Head of caudate nucleus (tissue), 42 donors: ENCODE measurements at regions not wholly inside any gene's neighbourhood (a gene's known extent, or its start where the extent isn't known, plus 50 kb on each side); places are given as distances from the start of the nearest gene placed in this dataset.
"Not testable (repeated sequence)": the region's sequence is repeated elsewhere in the genome, so short reads cannot be mapped to it uniquely, and the experiment has no call there.

Experiments used
- DNase-seq, 42 donors: peaks; one replicate each; pipeline versions ENCODE4 v3.0.0 to v3.0.0-alpha.2; 2020 to 2021; ENCODE audit warnings: mixed read lengths in 7 of 42
- intact Hi-C: fragments of 100-400 bp; cut with DNase I; formaldehyde crosslinking; loops from one replicate; pipeline ENCODE4 v1.15.0; 2022

DNA sequence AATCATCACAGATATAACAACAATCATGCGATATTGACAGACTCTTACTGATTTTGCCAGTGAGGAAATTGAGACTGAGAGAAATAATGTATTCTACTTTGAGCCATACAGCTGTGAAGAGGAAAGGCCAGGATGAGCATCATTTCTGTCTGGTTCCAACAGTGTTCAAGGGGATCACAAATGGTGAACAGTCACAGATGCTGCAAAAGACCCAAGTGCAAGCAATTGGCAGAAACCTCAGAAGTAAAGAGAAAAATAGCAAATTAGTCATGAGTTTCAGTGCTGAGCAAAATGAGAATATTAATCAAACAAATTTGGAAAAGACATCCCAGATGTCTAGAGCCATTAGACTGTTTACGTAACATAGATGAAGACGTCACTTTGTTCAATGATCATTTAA is 114.1 kb downstream of the RAB38 start:
- DNase-seq, result no peak
- intact Hi-C loops, result no loop called here

DNA sequence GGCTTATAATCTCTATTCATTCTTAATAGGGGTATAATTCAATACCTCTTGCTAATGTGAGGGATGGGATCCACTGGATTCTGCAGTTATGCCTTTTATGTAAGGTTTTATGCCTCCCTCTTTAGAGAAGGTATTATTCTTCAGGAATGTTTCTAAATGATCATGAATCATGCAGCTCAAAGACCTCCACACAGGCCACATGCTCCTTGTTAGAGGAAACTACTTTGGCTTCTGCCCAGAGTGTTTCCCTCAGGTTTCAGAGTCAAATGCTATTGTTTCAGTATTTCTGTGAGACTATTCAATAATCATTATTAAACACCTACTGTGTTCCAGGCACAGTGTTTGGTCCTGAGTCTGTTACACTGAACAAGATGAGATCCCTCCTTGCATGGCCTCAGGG is 115.9 kb downstream of the RAB38 start:
- intact Hi-C loops, result no loop called here
- DNase-seq, result no peak

DNA sequence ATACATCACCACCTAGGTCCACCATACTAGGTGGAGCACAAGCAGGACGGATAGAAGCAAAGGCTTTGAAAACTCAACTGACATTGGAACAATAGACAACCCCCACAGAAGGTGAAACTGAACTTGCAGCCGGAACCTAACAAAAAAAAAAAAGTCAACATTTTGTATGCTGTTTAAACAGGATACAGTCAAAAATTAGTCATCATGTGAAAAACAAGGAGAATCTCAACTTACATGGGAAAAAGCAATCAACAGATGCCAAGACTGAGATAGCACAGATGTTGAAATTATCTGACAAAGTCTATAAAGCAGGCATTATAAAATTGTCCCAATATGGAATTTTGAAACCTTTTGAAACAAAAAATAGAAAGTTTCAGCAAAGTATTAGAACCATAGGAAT is 123.8 kb downstream of the RAB38 start:
- intact Hi-C loops, result no loop called here
- no peak for DNase-seq

DNA sequence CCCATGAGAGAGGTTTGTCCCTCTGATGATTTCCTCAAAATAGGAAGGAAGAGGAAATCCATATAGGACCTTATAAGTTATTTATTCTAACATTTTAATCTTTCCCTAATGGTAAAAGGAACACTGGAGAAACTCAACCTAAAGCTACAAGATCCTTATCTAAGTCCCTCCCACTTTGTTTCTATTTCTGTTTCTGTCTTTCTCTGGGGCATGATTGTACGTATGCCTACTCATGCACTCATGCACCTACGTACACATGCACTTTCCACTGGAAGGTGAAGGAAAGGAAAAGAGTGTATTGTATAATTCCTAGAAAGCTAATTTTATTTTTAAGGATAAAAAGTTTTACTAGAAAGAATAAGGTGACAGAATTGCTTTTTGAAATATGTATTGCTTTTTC is 125.0 kb downstream of the RAB38 start:
- intact Hi-C loops, result no loop called here
- DNase-seq, result peak in 5 of 42 donors; percentile 12 to 43 (median 20)

DNA sequence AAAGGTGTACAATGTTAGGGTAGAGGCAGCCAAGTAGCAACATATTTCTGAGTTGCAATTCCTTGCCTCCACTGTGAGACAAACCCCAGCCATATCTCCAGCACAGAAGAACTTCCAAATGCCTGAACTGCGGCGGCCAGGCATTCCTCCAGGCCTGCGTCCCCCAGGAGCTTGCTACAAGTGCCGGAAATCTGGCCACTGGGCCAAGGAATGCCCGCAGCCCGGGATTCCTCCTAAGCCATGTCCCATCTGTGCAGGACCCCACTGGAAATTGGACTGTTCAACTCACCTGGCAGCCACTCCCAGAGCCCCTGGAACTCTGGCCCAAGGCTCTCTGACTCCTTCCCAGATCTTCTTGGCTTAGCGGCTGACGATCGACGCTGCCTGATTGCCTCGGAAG is 130.0 kb downstream of the RAB38 start:
- DNase-seq, intact Hi-C loops: not testable (repeated sequence)

DNA sequence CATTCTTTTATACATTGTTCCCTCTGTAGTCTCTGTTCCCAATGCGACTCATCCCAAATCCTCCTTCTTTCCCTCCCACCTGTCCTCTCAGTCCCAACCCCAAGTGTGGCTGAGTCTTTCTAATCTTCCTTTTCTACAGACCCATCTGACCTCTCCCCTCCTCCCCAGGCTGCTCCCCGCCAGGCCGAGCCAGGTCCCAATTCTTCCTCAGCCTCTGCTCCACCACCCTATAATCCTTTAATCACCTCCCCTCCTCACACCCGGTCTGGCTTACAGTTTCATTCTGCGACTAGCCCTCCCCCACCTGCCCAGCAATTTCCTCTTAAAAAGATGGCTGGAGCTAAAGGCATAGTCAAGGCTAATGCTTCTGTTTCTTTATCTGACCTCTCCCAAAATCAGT is 130.6 kb downstream of the RAB38 start:
- DNase-seq, intact Hi-C loops: not testable (repeated sequence)

DNA sequence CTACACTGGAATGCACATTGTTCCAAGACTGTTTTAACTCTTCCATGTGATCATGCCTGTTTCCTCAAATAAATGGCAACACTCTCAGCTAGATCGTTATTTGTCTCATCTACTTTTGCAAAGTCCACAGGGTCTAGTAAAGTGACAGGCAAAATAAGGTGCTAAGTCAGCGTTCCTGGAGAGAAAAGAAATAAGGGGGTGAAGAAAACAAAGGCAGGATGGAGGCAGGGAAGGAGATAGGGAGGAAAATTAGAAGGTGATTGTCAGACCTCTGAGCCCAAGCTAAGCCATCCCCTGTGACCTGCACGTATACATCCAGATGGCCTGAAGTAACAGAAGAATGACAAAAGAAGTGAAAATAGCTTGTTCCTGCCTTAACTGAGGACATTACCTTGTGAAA is 132.1 kb downstream of the RAB38 start:
- DNase-seq, result no peak
- intact Hi-C loops, result no loop called here

DNA sequence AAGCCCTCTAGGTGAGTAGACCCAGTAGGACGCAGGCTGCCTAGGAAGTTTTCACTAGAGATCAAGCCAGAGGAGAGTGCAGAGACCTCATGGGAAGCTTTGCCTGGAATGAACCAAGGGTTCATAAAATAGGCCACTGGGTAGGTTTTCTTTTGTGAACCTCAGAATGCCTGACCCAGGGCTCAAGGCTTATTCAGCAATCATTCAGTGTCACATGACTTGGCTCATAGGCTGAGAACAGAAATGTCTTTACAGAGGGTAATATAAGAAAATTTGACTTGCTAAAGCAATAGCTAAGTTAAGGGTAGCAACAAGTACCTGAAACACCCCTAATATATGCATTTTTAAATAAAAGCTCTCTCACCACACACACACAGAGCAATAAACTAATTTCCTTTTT is 132.6 kb downstream of the RAB38 start:
- intact Hi-C loops, result no loop called here

DNA sequence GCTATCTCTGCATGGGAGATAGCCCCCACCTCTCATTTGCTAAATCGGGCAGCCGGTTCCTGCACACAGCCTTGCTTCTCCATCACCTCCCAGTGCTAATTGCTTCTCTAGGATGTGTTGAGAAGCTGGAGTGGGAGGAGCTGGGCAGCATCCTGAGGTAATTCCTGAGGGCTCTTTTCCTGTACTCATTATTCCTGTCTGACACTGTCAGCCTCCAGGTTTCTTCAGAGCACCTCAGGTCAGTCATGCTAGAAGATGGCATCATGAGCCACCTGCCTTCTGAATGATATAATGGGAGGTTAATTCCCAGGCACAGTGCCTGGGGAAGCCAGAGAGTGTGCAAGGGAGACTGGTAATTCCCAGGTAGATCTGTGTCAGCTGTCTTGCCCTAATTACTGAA is 133.0 kb downstream of the RAB38 start:
- DNase-seq, result no peak
- intact Hi-C loops, result no loop called here

More for the DNA sequence above, 132.6 kb downstream of the RAB38 start:
- DNase-seq, result no peak

DNA sequence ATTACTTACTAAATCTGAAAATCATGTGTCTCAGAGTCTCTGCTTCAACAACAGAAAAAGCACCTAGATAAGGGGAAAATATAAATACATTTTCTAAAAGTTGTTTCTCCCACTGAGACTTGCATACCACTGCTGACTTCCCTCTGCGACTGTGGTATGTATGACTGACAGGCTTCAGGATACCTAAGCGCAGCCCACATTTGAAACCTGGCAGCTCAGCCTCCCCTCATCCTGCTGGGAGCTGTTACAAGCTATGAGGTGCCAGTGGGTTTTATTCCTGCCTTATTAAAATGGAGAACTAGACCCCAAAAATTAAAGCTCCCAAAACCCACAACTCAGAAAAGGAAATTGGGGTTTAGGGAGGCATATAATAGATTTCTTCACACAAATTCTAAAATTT is 133.6 kb downstream of the RAB38 start:
- no peak for DNase-seq
- intact Hi-C loops, result no loop called here

DNA sequence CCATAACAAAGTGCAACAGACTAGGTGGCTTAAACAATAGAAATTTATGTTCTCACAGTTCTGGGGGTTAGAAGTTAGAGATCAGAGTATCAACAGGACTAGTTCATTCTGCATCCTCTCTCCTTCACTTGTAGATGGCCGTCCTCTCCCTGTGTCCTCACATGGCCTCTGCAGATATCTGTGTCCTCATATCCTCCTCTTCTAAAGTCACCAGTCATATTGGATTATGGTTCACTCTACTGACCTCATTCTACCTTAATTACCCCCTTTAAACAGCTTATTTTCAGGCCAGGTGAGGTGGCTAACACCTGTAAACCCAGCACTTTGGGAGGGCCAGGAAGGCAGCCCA is 135.1 kb downstream of the RAB38 start:
- intact Hi-C loops, result no loop called here
- DNase-seq, result no peak

DNA sequence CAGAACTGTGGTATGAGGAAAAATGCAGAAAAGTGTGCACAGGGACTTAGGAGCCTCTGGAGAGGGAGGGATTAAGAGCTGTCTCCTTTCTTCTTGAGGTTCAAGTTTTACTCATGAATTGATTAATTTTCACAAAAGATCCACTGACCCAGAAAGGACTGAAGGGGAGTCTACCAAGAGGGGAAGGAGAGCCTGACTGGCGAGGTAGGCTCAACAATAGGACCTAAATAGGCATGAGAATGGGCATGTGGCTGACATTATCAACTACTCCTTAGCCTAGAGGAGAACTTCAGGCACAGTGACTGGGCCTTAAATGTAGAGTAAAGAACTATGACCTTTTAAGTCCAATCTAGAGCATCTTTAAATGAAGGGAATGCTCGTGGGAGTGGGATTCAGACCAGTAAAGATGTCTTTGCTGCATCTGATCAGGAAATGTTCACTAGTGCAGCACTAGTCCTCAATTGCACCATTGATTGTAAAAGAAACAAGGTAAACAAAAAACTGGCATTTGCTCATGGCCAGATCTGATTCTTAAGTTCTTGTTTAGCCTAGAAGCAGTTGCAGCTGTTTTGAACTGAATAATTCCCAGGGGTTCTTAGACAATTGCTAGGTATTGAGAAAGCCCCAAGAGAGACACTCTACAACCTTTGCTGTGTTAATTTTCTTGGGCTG is 135.6 kb downstream of the RAB38 start:
- intact Hi-C loops, result no loop called here
- DNase-seq, result no peak

DNA sequence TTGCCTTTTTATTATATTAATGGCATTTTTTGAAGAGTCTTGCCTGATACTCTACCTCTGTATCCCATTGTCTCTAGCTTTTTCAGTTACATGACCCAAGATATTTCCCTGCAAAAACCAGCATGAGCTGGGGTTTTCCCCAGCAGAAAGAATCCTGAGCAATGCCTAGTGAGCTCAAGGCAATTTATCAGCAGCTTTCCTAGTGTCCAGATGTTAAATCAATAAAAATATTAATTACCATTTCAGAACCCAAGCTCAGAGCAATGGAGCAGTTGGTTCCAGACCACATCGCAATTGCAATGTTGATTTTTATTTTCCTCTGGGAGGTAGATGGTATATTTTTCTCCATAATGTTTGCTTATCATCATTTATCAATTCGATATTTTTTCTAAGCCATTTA is 137.2 kb downstream of the RAB38 start:
- intact Hi-C loops, result no loop called here
- no peak for DNase-seq

DNA sequence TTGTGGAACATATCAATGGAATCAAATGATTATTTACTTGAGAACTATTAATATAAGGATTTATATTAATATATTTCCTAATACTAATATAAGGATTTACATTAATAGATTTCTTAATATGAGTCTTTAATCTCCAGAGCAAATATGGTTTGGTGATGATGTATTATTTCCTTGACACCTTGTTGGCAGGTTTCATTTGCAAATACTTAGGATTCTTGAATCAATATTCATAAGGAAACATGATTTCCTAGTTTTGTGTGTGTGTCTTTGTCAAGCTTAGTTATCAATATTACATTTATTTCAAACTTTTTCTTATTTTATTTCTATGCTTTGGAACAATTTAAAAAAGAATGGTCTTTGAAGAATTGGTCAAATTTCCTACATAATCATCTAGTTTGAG is 138.5 kb downstream of the RAB38 start:
- no peak for DNase-seq
- intact Hi-C loops, result no loop called here

DNA sequence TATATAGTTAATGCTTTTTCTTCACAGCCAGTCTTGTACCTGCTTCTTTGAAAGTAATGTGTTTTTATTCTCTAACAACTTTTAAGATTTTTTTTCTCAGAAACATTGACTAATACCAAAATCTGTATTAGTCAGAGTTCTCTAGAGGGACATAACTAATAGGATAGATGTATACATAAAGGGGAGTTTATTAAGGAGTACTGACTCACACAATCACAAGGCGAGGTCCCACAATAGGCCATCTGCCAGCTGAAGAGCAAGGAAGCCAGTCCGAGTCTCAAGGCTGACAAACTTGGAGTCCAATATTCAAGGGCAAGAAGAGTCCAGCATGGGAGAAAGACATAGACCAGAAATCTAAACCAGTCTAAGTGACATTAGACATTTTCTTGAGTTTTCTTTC is 140.0 kb downstream of the RAB38 start:
- intact Hi-C loops, result no loop called here
- no peak for DNase-seq

DNA sequence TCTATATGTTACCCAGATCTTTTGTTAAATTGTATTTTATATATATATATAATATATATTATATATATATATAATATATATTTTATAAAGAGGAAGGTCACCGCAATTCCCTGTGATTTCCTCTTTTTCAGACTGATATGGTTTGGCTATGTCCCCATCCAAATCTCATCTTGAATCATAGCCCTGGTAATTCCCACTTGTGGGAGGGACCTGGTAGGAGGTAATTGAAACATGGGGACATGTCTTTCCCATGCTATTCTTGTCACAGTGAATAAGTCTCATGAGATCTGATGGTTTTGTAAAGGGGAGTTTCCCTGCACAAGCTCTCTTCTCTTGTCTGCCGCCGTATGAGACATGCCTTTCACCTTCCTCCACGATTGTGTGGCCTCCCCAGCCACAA is 157.6 kb downstream of the RAB38 start:
- DNase-seq, result no peak
- intact Hi-C loops, result no loop called here

DNA sequence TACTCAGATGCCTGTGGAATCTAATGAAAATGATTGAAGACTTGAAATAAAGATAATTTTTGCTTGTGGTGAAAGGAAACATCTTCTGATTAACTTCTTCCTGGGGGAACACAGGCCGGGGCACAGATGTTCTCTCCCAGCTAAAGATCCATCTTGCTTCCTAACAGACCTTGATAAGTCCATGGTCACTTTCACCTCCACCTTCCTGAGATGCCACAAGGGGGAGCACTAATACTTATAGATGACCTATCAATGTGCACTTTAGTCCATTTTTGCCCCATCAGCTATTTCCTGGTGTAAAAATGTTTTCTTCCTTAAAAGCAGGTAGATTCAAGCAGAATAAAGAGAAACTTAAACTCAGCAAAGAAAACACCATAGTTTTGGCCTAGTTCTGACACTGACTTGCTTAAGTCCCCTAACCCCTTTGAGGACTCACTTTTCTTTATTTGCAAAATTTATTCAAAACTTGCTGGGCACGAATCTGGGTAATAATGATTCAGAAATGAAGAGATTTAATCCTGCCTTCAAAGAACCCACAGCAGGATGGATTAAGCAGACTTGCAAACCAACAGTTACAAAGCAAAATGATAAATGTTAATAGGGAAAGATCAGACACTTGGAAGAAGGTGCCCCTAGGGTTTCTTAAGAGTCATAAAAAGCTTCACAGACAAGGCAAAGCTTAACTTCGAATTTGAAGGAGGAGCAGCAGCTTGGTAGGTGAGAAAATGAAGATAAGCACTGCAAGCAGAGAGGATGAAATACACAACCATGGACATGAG is 158.7 kb downstream of the RAB38 start:
- intact Hi-C loops, result no loop called here
- DNase-seq, result peak in 41 of 42 donors; percentile 9 to 84 (median 62)

DNA sequence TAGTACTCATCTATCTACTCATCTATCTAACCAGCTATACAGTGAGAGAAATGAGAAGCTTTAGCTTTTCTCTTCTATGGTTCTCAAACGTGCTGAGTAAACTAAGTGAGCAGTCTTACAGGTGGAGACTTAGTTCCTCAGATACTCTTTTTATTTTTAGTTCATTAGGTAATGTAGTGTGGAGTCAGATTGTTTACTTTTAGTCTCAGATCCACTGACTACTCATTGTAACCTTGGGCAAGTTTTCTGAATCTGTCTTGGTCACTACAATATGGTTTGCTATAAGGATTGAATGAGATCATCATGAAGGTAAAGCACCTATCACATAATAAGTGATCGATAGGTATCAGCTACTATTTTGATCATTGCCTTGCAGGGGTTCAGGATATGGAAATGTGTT is 160.1 kb downstream of the RAB38 start:
- intact Hi-C loops, result no loop called here
- DNase-seq, result no peak

DNA sequence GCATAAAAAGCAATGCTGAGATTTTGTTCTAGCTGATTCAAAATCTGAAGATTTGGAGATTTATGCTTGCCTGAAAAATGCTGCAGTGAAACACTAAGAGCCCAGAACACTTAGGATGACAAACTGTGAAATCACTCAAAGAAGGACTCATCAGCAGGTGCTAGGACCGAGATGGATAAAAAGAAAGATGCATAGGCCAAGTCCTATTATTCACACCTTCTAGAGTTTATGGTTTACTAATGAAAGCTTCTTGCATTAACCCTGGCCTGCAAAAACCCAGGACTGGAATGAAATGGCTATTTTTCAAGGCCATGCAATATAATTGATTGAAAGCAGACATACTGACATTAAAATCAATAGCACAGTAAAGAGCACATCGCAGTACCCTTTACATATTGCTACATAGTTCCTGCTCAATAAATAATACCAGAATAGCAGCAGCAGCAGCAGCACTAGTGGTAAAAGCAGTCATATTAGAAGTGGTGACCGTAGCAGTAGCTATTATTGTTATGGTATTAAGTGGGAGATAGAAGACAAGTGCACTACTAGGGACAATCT is 161.7 kb downstream of the RAB38 start:
- no peak for DNase-seq

DNA sequence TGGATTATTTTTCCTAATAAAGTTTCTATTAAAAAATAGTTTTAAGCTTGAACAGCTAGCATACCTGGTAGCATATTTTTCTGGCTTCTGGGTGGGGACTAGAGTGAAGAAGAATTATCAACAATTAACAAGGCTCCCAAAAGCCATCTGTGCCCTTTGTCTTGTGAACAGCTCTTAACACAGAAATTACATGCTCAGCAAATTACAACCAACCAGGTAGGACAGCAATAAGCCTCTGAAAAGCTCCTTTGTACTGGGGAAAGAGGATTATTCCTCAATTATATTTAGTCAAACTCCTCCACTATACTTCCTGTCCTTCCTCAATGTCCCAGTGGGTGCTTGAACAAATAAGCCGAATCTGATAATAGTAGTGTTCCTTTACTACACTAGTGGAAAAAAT is 162.8 kb downstream of the RAB38 start:
- intact Hi-C loops, result no loop called here
- no peak for DNase-seq

More for the DNA sequence above, 161.7 kb downstream of the RAB38 start:
- intact Hi-C loops, result no loop called here

DNA sequence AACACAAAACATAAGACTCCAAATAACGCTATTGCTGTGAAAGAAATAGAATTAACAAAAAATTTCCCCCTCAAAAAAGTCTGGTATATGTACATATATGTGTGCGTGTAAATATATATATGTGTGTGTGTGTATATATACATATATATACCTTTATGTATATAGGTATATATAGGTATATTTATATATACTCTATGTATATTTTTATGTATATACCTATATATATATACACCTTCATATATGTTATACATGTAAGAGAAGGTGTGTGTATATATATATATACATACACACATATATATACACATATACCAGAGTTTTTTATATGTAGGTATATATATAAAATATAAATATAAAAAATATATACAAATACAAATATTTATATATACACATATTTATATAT is 199.2 kb downstream of the RAB38 start:
- intact Hi-C loops, result no loop called here
- no peak for DNase-seq
